ENCODE measurements at regions not wholly inside any gene's neighbourhood (a gene's known extent, or its start where the extent isn't known, plus 50 kb on each side); places are given as distances from the start of the nearest gene placed in this dataset.
A peak's percentile ranks its signal among the peaks of the same experiment; 100 is the strongest.

DNA sequence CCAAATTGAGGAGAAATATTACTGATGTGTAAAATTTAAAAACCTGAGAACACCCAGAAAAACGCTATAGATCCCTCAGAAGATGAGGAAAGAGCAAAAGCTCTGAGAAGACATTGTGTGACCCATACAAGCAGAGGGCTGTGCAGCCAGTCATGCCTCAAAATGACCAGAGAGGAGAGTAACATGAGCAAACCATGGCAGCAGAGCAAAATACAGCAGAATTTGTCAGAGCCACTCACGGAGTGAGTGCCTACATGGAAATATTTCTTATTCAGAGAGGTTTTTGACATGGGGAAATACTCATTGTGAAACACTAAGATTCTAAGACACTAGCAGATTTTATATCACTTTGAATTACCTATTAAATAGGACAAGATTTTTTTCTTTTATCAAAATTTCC lies 96.8 kb upstream of the DNAJC10 start:
- no peak overlapping the region for H3K4me3 Mint-ChIP-seq
- H4K20me1 ChIP-seq (replicated peaks; ENCODE audit: insufficient read depth), result no peaks in the 10 kb centered on the region
- no peak for ATAC-seq
- peaks cover 39% of the 10 kb centered on the region for H3K4me1 ChIP-seq (ENCODE audit: insufficient read depth)
- H3K4me1 Mint-ChIP-seq, result peaks cover 39% of the 10 kb centered on the region
- no peak overlapping the region for H3K27ac ChIP-seq (ENCODE audit: low read depth)
- DNase-seq (ENCODE audit: low spot score), result no peak
- H3K27me3 Mint-ChIP-seq (ENCODE audit: insufficient read depth, low read depth, poor library complexity), result peaks cover 3% of the 10 kb centered on the region
- no peaks in the 10 kb centered on the region for H3K27me3 ChIP-seq (ENCODE audit: insufficient read depth)
- TF ChIP-seq CREB1 (CRISPR knock-in tag; IDR thresholded peaks at IDR 0.05; ENCODE audit: low read depth) (no peak), NANOG (IDR thresholded peaks at IDR 0.05; ENCODE audit: borderline replicate concordance) (no peak), POLR2AphosphoS5 (IDR thresholded peaks at IDR 0.05; ENCODE audit: low read depth) (no peak), ZNF331 (CRISPR knock-in tag; IDR thresholded peaks at IDR 0.05; ENCODE audit: low read depth) (no peak), ZNF462 (CRISPR knock-in tag; IDR thresholded peaks at IDR 0.05) (no peak), ZNF114 (CRISPR knock-in tag; IDR thresholded peaks at IDR 0.05) (no peak), CTCF (conservative IDR thresholded peaks at IDR 0.05; ENCODE audit: low read depth in 2 of 2) (no peak), EZH2phosphoT487 (IDR thresholded peaks at IDR 0.05; ENCODE audit: unreplicated experiment) (no peak), EZH2 (IDR thresholded peaks at IDR 0.05; ENCODE audit: low read depth, unreplicated experiment) (no peak), ETS1 (IDR thresholded peaks at IDR 0.05) (no peak), JUNB (IDR thresholded peaks at IDR 0.05; ENCODE audit: unreplicated experiment) (no peak)
- peak overlapping the region; percentile 19; the same call in 1 of the 2 replicates for H2AFZ ChIP-seq
- no peaks in the 10 kb centered on the region for H3K36me3 ChIP-seq (ENCODE audit: insufficient read depth)
- no peaks in the 10 kb centered on the region for H3K79me2 ChIP-seq (replicated peaks; ENCODE audit: insufficient read depth)
- no peaks in the 10 kb centered on the region; the same call in 2 of the 3 replicates for H3K9me3 Mint-ChIP-seq
- no peak overlapping the region for H3K4me2 ChIP-seq
- H3K36me3 Mint-ChIP-seq (ENCODE audit: low read depth), result no peaks in the 10 kb centered on the region
- H3K9me2 ChIP-seq (ENCODE audit: insufficient read depth), result peaks cover 13% of the 10 kb centered on the region
- no peaks in the 10 kb centered on the region for H3F3A ChIP-seq (replicated peaks; ENCODE audit: low read depth)
- no peak overlapping the region for H3K4me3 ChIP-seq
- no peak overlapping the region for H3K27ac Mint-ChIP-seq
